ENCODE measurements at regions not wholly inside any gene's neighbourhood (a gene's known extent, or its start where the extent isn't known, plus 50 kb on each side); places are given as distances from the start of the nearest gene placed in this dataset.

DNA sequence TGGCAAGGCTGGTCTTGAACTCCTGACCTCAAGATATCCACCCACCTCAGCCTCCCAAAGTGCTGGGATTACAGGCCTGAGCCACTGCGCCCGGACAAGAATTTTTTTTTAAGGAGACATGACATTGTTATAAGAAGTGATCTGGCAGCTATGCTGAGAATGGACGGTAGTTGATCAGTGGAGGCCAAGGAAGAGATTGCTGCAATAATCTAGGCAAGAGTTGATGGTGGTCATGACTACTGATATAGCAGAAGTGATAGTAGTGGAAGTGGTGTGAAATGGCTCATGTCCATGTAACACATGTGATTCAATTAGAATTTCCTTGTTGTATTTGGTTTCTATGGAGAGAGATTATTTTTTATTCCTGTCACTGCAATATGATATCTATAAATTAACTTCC is 125.3 kb upstream of the CCN2 start:
- Histone ChIP-seq H2AFZ (ENCODE audit: low read length) (no peak overlapping the region), H3K14ac (ENCODE audit: insufficient read depth, low read length) (no peak overlapping the region), H3K9ac (ENCODE audit: extremely low read depth, insufficient read length, low read length) (no peak overlapping the region), H4K5ac (ENCODE audit: insufficient read length, low read depth, low read length) (no peak overlapping the region), H4K91ac (ENCODE audit: insufficient read length, low read depth, low read length) (no peak overlapping the region), H3K4me1 (ENCODE audit: insufficient read depth, low read length) (no peaks in the 10 kb centered on the region), H4K8ac (replicated peaks; ENCODE audit: insufficient read length, low read depth, low read length) (no peak overlapping the region), H3K4ac (ENCODE audit: low read depth, low read length) (no peak overlapping the region), H3K23me2 (ENCODE audit: insufficient read length, low read depth, low read length, poor library complexity, severe bottlenecking) (no peaks in the 10 kb centered on the region), H2AK5ac (ENCODE audit: insufficient read length, low read length) (no peak overlapping the region), H2BK20ac (ENCODE audit: low read depth, low read length, poor library complexity, severe bottlenecking) (no peak overlapping the region), H3K56ac (ENCODE audit: insufficient read length, low read depth, low read length) (no peak overlapping the region), H2BK5ac (ENCODE audit: insufficient read length, low read length) (no peak overlapping the region), H4K20me1 (ENCODE audit: control insufficient read depth, insufficient read depth, insufficient read length) (no peaks in the 10 kb centered on the region), H2BK12ac (ENCODE audit: insufficient read length, low read depth, low read length) (no peak overlapping the region), H3K79me2 (ENCODE audit: insufficient read depth, low read length) (no peaks in the 10 kb centered on the region), H3K23ac (ENCODE audit: insufficient read length, low read depth, low read length) (no peak overlapping the region), H3K4me2 (ENCODE audit: insufficient read depth, insufficient read length, low read length) (no peak overlapping the region), H3K79me1 (ENCODE audit: insufficient read depth, low read depth, low read length, poor library complexity, severe bottlenecking) (no peaks in the 10 kb centered on the region), H3K9me3 (ENCODE audit: control insufficient read depth, low read depth, low read length) (no peaks in the 10 kb centered on the region), H3K27me3 (ENCODE audit: insufficient read depth, low read length) (no peaks in the 10 kb centered on the region), H3T11ph (ENCODE audit: low read length) (no peak overlapping the region), H3K18ac (ENCODE audit: insufficient read length, low read depth, low read length) (no peak overlapping the region), H2BK120ac (ENCODE audit: low read depth, low read length, poor library complexity, severe bottlenecking) (no peak overlapping the region), H3K27ac (ENCODE audit: insufficient read length, low read depth, low read length) (no peak overlapping the region), H2BK15ac (ENCODE audit: low read depth, low read length) (no peak overlapping the region)
- no peaks in the 10 kb centered on the region for H3K36me3 Mint-ChIP-seq (ENCODE audit: insufficient read depth in 1 of 3, low read depth in 3 of 3)
- no peak for TF ChIP-seq CTCF (conservative IDR thresholded peaks at IDR 0.05)
- DNase-seq, result no peak
- no peaks in the 10 kb centered on the region for H3K27me3 Mint-ChIP-seq (ENCODE audit: low read depth)
- no CpG with 5 or more reads among the region's 3 CpGs for WGBS (ENCODE audit: extremely low coverage, insufficient read length, low lambda C conversion rate)
- H3K9me3 Mint-ChIP-seq, result no peaks in the 10 kb centered on the region
- no peaks in the 10 kb centered on the region for H3K4me1 Mint-ChIP-seq
- no peak overlapping the region for H3K27ac Mint-ChIP-seq
- no peak overlapping the region for H3K4me3 Mint-ChIP-seq
